ENCODE measurements at regions not wholly inside any gene's neighbourhood (a gene's known extent, or its start where the extent isn't known, plus 50 kb on each side); places are given as distances from the start of the nearest gene placed in this dataset.

- ChIA-PET CTCF (no interaction called here), POLR2A (no interaction called here)
- no peak for DNase-seq (ENCODE audit: low read depth, low spot score)
- Histone ChIP-seq H3K4me3 (ENCODE audit: low read depth, low read length) (no peak overlapping the region), H3K9me3 (ENCODE audit: control insufficient read depth, insufficient read depth, low read length) (peaks cover 11% of the 10 kb centered on the region; the same call in 1 of the 2 replicates), H3K27ac (ENCODE audit: low read depth, low read length) (no peak overlapping the region), H3K27me3 (ENCODE audit: control insufficient read depth, insufficient read depth, low read length) (no peaks in the 10 kb centered on the region)
- TF ChIP-seq CTCF (IDR thresholded peaks at IDR 0.05; ENCODE audit: low read depth, low read length), result no peak
Observed at GRCh38 chr5:162752612-162753011, 684.8 kb upstream of the CCNG1 start.

- DNase-seq (ENCODE audit: low read depth, low spot score), result no peak
- Histone ChIP-seq H3K27me3 (ENCODE audit: control insufficient read depth, insufficient read depth, low read length) (no peaks in the 10 kb centered on the region), H3K27ac (ENCODE audit: low read depth, low read length) (no peak overlapping the region), H3K4me3 (ENCODE audit: low read depth, low read length) (no peak overlapping the region), H3K9me3 (ENCODE audit: control insufficient read depth, insufficient read depth, low read length) (peaks cover 6% of the 10 kb centered on the region)
- no peak for TF ChIP-seq CTCF (IDR thresholded peaks at IDR 0.05; ENCODE audit: low read depth, low read length)
- CTCF ChIA-PET, result no interaction called here
- POLR2A ChIA-PET, result no interaction called here
Observed at GRCh38 chr5:162762119-162762518, 675.3 kb upstream of the CCNG1 start.

- H3K27ac ChIP-seq (ENCODE audit: low read depth, low read length), result no peak overlapping the region
- POLR2A ChIA-PET, result no interaction called here
- no peak for DNase-seq (ENCODE audit: low read depth, low spot score)
- TF ChIP-seq CTCF (IDR thresholded peaks at IDR 0.05; ENCODE audit: low read depth, low read length), result no peak
- no peaks in the 10 kb centered on the region for H3K27me3 ChIP-seq (ENCODE audit: control insufficient read depth, insufficient read depth, low read length)
- CTCF ChIA-PET, result no interaction called here
- peaks cover 12% of the 10 kb centered on the region for H3K9me3 ChIP-seq (ENCODE audit: control insufficient read depth, insufficient read depth, low read length)
- no peak overlapping the region for H3K4me3 ChIP-seq (ENCODE audit: low read depth, low read length)
Observed at GRCh38 chr5:162769019-162769418, 668.4 kb upstream of the CCNG1 start.

GRCh38 chr5:162785673-162786072 lies 651.7 kb upstream of the CCNG1 start:
- ChIA-PET POLR2A (no interaction called here), CTCF (no interaction called here)
- Histone ChIP-seq H3K27me3 (ENCODE audit: control insufficient read depth, insufficient read depth, low read length) (no peaks in the 10 kb centered on the region), H3K27ac (ENCODE audit: low read depth, low read length) (no peak overlapping the region), H3K4me3 (ENCODE audit: low read depth, low read length) (no peak overlapping the region), H3K9me3 (ENCODE audit: control insufficient read depth, insufficient read depth, low read length) (peaks cover 4% of the 10 kb centered on the region; the same call in 1 of the 2 replicates)
- DNase-seq (ENCODE audit: low read depth, low spot score), result no peak
- TF ChIP-seq CTCF (IDR thresholded peaks at IDR 0.05; ENCODE audit: low read depth, low read length), result no peak

GRCh38 chr5:162786234-162786633 lies 651.2 kb upstream of the CCNG1 start:
- ChIA-PET POLR2A (no interaction called here), CTCF (no interaction called here)
- TF ChIP-seq CTCF (IDR thresholded peaks at IDR 0.05; ENCODE audit: low read depth, low read length), result no peak
- DNase-seq (ENCODE audit: low read depth, low spot score), result no peak
- Histone ChIP-seq H3K27me3 (ENCODE audit: control insufficient read depth, insufficient read depth, low read length) (no peaks in the 10 kb centered on the region), H3K4me3 (ENCODE audit: low read depth, low read length) (no peak overlapping the region), H3K9me3 (ENCODE audit: control insufficient read depth, insufficient read depth, low read length) (peaks cover 4% of the 10 kb centered on the region; the same call in 1 of the 2 replicates), H3K27ac (ENCODE audit: low read depth, low read length) (no peak overlapping the region)
